Activated CD4-positive, alpha-beta T cell treated with anti-CD3 and anti-CD28 coated beads for 24 hours (primary cell): ENCODE measurements at regions not wholly inside any gene's neighbourhood (a gene's known extent, or its start where the extent isn't known, plus 50 kb on each side); places are given as distances from the start of the nearest gene placed in this dataset.

Experiments
- DNase-seq, 2 donors: peaks; one replicate each; pipeline ENCODE4 v3.0.0-alpha.2; 2020; ENCODE audit warnings: low read depth in 2 of 2

DNA sequence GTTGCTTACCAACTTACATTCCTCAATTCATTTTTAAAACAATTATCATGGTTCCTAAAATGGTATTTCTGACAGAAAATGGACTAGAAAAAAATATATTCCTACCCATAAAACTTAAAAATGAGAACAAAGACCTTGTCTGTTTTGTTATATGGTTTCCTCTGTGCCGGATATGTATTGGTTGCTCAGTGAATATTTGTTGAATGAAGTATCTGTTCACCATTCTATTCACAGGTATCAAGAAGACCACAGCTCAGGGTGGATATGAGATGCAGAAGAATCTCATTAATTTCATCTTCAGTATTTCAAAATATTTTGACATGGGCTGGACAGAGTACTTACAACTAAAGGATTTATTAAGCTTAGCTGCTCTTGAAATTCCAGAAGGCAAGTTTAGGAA is 58.1 kb downstream of the TUSC7 start:
- no peak for DNase-seq

- peak in 1 of 2 donors; percentile 29 for DNase-seq
These were observed 61.4 kb downstream of the TUSC7 start for GRCh38 chr3:116770815-116771450.

DNA sequence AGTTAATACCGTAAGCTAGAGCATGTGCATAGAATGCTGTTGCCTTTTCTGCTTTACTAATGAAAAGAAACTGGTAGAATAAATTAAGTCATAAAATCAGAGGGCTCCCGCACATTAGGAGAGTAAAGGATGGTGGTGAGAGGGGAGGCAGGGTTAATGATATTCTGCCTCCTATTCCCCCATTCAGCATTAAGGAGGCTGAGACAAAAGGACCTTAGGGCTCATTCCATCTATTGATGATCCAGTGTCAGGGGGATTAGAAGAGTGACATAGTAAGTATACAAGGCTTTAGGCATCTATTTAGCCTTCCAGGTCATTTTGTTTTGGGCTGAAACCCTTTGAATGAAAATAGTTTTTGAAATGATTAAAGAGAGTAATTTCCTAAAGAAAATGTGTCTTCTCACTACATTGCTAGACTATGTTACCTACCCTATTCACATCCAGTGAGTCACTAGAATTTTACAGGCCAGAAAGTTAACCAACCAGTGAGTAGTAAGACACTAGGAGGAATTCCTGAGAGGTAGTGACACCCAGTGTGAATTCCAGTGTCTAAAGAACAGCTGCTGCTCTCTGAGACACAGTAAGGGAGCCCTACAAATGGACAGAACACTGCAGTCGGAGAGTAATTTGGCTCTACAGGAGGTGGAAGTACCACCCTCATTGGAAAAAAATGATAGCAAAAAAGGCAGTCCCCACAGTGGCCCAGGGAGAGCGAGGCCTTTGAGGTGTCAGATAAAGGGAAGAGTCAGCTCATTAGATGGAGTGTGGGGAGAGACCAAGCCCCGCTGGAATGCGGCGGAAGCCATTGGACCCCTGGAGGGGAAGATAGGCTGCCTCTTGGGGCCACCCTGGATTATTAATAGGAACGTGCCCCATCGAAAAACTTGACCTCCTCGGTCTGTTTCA is 67.6 kb downstream of the TUSC7 start:
- DNase-seq, result no peak

- no peak for DNase-seq
These were observed 75.6 kb downstream of the TUSC7 start for GRCh38 chr3:116785226-116785625.

DNA sequence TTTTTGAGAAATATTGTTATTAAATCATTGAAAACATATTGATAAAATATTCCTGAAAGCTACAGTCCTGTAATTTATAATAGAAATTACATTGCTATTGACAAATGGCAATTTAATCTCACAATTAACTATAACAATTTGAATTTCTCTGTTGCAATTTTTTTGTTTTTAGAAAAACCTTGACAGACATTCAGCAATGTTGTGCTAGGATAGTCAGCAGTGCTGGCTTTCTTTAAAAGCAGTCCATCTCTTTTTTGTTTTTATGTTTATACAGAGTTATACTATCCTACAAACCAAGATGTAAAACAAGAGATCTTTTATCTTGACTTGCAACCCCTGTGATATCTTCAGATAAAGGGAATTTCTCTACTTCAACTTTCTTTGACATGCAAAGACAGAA is 93.1 kb downstream of the TUSC7 start:
- DNase-seq, result no peak

GRCh38 chr3:116806351-116806750 is 96.8 kb downstream of the TUSC7 start:
- no peak for DNase-seq

DNA sequence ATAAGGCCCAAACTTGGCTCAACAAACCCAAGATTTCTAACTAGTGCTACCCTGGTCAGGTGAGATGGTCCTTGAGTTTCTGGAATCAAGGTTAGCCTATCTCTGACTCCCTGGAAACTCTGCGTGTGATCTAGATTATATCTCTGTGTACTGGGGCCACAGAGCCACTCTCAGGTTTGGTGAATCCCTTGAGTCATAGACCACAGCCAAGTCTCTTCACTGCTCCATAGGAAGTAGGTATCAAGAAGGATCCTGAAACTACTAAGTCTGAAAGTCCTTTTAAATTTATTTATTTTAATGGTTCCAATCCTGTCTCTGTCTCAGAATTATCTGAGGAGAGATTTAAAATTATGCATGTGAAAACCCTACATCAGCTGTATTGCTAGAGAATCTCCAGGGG is 99.1 kb downstream of the TUSC7 start:
- no peak for DNase-seq

- no peak for DNase-seq
These were observed 99.6 kb downstream of the TUSC7 start for GRCh38 chr3:116809208-116809607.

- no peak for DNase-seq
These were observed 102.2 kb downstream of the TUSC7 start for GRCh38 chr3:116811754-116812153.

DNA sequence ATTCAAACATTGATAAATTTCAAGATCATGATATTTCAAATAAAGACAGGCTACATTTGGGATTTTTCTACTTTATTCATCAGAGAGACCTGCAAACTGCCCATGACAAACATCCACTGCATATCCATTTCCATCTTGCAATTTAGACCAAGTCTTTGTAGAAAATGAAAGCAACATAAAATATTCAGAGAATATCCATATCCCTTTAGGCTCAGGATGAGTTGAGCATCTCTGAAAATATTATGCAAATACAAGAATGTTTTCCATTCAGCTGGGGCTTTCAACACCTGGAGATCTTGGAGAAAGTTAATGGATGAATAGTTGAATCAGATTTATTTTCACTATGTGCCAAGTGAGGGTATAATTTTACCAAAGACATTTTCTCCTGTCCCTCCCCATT is 103.4 kb downstream of the TUSC7 start:
- no peak for DNase-seq

DNA sequence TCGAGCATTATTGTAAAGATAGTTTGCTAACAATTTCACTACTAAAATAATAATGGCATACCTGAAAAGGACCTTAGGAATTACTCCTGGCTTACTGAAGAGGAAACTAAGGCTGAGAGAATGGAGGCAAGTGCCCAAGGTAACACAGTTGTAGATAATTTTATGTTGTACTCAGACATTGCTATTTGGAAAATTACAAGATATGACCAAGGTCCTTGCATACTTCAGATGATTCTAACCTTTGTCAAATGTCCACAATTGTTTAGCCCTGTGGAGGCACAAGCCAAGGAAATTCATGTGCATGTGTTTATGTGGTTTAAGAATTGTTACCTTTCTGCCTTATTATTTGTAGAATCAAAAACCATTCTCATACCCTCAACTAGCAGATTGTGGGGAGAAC is 105.7 kb downstream of the TUSC7 start:
- DNase-seq, result no peak

DNA sequence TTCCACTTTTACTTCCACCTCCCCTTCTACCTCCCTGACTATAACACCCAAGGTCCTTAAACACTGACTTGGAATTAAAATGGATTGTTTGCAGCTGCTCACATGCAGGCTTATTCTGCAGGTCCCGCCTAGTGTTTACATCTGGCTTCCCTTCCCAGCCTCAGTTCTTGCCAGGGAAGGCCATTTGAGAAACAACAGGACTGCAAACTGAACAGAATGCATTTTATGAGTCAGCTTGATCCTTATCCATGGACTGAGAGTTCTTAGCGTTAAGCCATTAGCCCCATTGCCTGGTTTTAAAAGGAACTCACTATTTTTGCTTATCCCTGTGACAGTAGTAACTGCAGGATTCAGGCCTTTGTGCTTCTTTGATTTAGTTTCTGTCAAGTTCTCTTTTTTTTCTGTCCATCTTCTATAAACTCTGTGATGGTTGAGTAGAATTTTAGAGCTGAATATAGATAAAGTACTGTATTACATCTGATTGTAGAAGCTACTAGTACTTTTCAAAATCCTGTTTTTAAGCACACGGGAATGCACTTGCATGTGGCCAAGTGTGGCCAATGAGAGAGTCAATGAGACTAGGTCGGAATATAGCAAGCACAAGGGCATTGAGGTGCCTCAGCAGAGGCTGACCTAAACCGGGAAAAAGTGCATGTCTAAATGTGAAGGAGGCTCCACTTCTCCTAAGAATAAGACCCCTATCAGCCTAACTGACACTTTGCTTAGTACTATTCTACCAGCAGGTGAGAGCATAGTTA is 106.4 kb downstream of the TUSC7 start:
- no peak for DNase-seq

GRCh38 chr3:116821371-116821770 is 111.8 kb downstream of the TUSC7 start:
- no peak for DNase-seq

- no peak for DNase-seq
These were observed 114.6 kb downstream of the TUSC7 start for GRCh38 chr3:116824208-116824607.

GRCh38 chr3:116833202-116833601 is 123.6 kb downstream of the TUSC7 start:
- no peak for DNase-seq

- DNase-seq, result no peak
These were observed 125.2 kb downstream of the TUSC7 start for GRCh38 chr3:116834816-116835215.

GRCh38 chr3:116835658-116836057 is 126.1 kb downstream of the TUSC7 start:
- no peak for DNase-seq

GRCh38 chr3:116836286-116836685 is 126.7 kb downstream of the TUSC7 start:
- DNase-seq, result no peak

DNA sequence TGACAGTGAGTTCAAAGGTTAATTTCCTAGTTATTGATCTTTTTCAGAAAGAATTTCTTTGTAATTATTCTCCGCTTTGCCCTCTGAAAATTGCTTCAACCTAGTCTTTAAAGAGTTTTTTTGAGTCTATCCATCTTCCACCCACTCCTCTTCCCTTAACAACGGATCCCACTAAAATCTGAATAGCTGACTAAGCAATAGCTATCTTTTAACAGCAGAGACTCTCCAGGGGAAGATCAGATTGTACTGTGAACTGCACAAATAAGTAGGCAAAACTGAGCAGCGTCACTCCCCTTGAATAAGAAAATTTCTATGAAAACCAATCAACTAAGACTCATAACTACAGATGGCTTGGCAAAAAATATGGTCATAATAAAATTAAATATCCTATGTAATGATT is 127.9 kb downstream of the TUSC7 start:
- no peak for DNase-seq

- no peak for DNase-seq
These were observed 131.6 kb downstream of the TUSC7 start for GRCh38 chr3:116841003-116841735.

GRCh38 chr3:116842254-116842957 is 132.8 kb downstream of the TUSC7 start:
- no peak for DNase-seq
